ENCODE measurements at regions not wholly inside any gene's neighbourhood (a gene's known extent, or its start where the extent isn't known, plus 50 kb on each side); places are given as distances from the start of the nearest gene placed in this dataset.

GRCh38 chr10:107502229-107502985 lies 337.9 kb upstream of the SORCS1 start (continued):
- TF ChIP-seq CBFB (CRISPR knock-in tag; IDR thresholded peaks at IDR 0.05; ENCODE audit: low read depth) (no peak), NFYB (CRISPR knock-in tag; conservative IDR thresholded peaks at IDR 0.05; ENCODE audit: low read depth) (no peak), STAT6 (CRISPR knock-in tag; conservative IDR thresholded peaks at IDR 0.05; ENCODE audit: low read depth) (no peak), ZNF219 (CRISPR knock-in tag; IDR thresholded peaks at IDR 0.05; ENCODE audit: borderline replicate concordance) (no peak), SMAD3 (CRISPR knock-in tag; IDR thresholded peaks at IDR 0.05; ENCODE audit: borderline replicate concordance) (no peak), RORB (CRISPR knock-in tag; IDR thresholded peaks at IDR 0.05) (no peak), SMAD4 (CRISPR knock-in tag; IDR thresholded peaks at IDR 0.05) (no peak)

GRCh38 chr10:107498983-107499382 lies 334.5 kb upstream of the SORCS1 start:
- no peak for DNase-seq (ENCODE audit: low spot score)
- Mint-ChIP-seq H3K9me3 (peaks cover 25% of the 10 kb centered on the region), H3K4me1 (no peaks in the 10 kb centered on the region), H3K27me3 (ENCODE audit: low read depth) (peaks cover 5% of the 10 kb centered on the region), H3K27ac (no peak overlapping the region), H3K4me3 (no peak overlapping the region), H3K36me3 (peaks cover 20% of the 10 kb centered on the region)
- TF ChIP-seq STAT6 (CRISPR knock-in tag; conservative IDR thresholded peaks at IDR 0.05; ENCODE audit: low read depth) = no peak
- ChIA-PET POLR2A (no interaction called here), CTCF (no interaction called here)
- no peak for ATAC-seq

GRCh38 chr10:107497024-107497423 lies 332.5 kb upstream of the SORCS1 start:
- H3K4me3 Mint-ChIP-seq = no peak overlapping the region
- ChIA-PET CTCF (no interaction called here), POLR2A (no interaction called here)
- peaks cover 7% of the 10 kb centered on the region for H3K9me3 Mint-ChIP-seq
- TF ChIP-seq FOXK1 (CRISPR knock-in tag; IDR thresholded peaks at IDR 0.05) (no peak), SMAD4 (CRISPR knock-in tag; IDR thresholded peaks at IDR 0.05) (no peak), IRF1 (CRISPR knock-in tag; IDR thresholded peaks at IDR 0.05) (no peak), CREB1 (CRISPR knock-in tag; IDR thresholded peaks at IDR 0.05) (no peak), ZNF671 (CRISPR knock-in tag; IDR thresholded peaks at IDR 0.05) (no peak), NR2C2 (CRISPR knock-in tag; IDR thresholded peaks at IDR 0.05) (no peak), GABPB1 (CRISPR knock-in tag; IDR thresholded peaks at IDR 0.05) (no peak), ESRRA (CRISPR knock-in tag; IDR thresholded peaks at IDR 0.05; ENCODE audit: borderline replicate concordance) (no peak), TEAD1 (CRISPR knock-in tag; IDR thresholded peaks at IDR 0.05) (no peak), NFATC4 (CRISPR knock-in tag; IDR thresholded peaks at IDR 0.05) (no peak), JUN (CRISPR knock-in tag; IDR thresholded peaks at IDR 0.05) (no peak), MYBL2 (CRISPR knock-in tag; IDR thresholded peaks at IDR 0.05) (no peak), ZNF396 (CRISPR knock-in tag; IDR thresholded peaks at IDR 0.05; ENCODE audit: borderline replicate concordance) (no peak), HMGA2 (CRISPR knock-in tag; IDR thresholded peaks at IDR 0.05) (no peak), NFYB (CRISPR knock-in tag; conservative IDR thresholded peaks at IDR 0.05; ENCODE audit: low read depth) (no peak), ZSCAN18 (CRISPR knock-in tag; IDR thresholded peaks at IDR 0.05) (no peak)
- no peaks in the 10 kb centered on the region for H3K4me1 Mint-ChIP-seq
- H3K36me3 Mint-ChIP-seq = peaks cover 5% of the 10 kb centered on the region; the same call in 1 of the 2 replicates
- ATAC-seq = no peak
- no peak for DNase-seq (ENCODE audit: low spot score)
- H3K27ac Mint-ChIP-seq = no peak overlapping the region
- H3K27me3 Mint-ChIP-seq (ENCODE audit: low read depth) = no peaks in the 10 kb centered on the region

Measured in WTC11 (cell line).